SK-N-SH treated with all-trans-retinoic acid at 6 μM for 48 hours (cell line): ENCODE measurements at regions not wholly inside any gene's neighbourhood (a gene's known extent, or its start where the extent isn't known, plus 50 kb on each side); places are given as distances from the start of the nearest gene placed in this dataset.

Experiments used
- CREB5 ChIP-seq: fragments of 250-450 bp; sonication (Bioruptor Pico); IDR thresholded peaks from 2 replicates; pipeline ENCODE4 v1.5.1; 2020; ENCODE audit warnings: low read depth, mild to moderate bottlenecking, moderate library complexity
- CSDC2 ChIP-seq: fragments of 250-450 bp; sonication (Bioruptor Pico); IDR thresholded peaks from 2 replicates; pipeline ENCODE4 v1.5.0; 2020; ENCODE audit warnings: mild to moderate bottlenecking, moderate library complexity
- CSRNP3 ChIP-seq: fragments of 250-450 bp; sonication (Bioruptor Pico); IDR thresholded peaks from 2 replicates; pipeline ENCODE4 v1.5.1; 2021; ENCODE audit warnings: mild to moderate bottlenecking, moderate library complexity
- ESRRG ChIP-seq: fragments of 250-450 bp; sonication (Bioruptor Pico); IDR thresholded peaks from 2 replicates; pipeline ENCODE4 v1.6.1; 2021; ENCODE audit warnings: mild to moderate bottlenecking
- GLIS3 ChIP-seq: fragments of 250-450 bp; sonication (Bioruptor Pico); IDR thresholded peaks from 2 replicates; pipeline ENCODE4 v1.5.0; 2020; ENCODE audit warnings: mild to moderate bottlenecking, moderate library complexity
- OSR1 ChIP-seq: fragments of 250-450 bp; sonication (Bioruptor Pico); IDR thresholded peaks from 2 replicates; pipeline ENCODE4 v1.8.0; 2022; ENCODE audit warnings: moderate library complexity, mild to moderate bottlenecking, inconsistent platforms
- RARB ChIP-seq: fragments of 250-450 bp; sonication (Bioruptor Pico); IDR thresholded peaks from 2 replicates; pipeline ENCODE4 v1.8.0; 2021; ENCODE audit warnings: mild to moderate bottlenecking, moderate library complexity
- ZC3H10 ChIP-seq: fragments of 250-450 bp; sonication (Bioruptor Pico); IDR thresholded peaks from 2 replicates; pipeline ENCODE4 v1.5.1; 2021; ENCODE audit warnings: mild to moderate bottlenecking, moderate library complexity
- ZFP3 ChIP-seq: fragments of 250-450 bp; sonication (Bioruptor Pico); IDR thresholded peaks from 2 replicates; pipeline ENCODE4 v1.5.0; 2020; ENCODE audit warnings: mild to moderate bottlenecking, moderate library complexity
- ZNF565 ChIP-seq: fragments of 450-650 bp; formaldehyde crosslinking; conservative IDR thresholded peaks from 2 replicates; pipeline ENCODE4 v1.5.0; 2020; ENCODE audit warnings: low read depth, mild to moderate bottlenecking, moderate library complexity
- ZNF8 ChIP-seq: fragments of 450-650 bp; formaldehyde crosslinking; IDR thresholded peaks from 2 replicates; pipeline ENCODE4 v1.5.0; 2020; ENCODE audit warnings: mild to moderate bottlenecking, moderate library complexity
- TF ChIP-seq, protein P1 (sequence below): fragments of 250-450 bp; sonication (Bioruptor Pico); IDR thresholded peaks from 2 replicates; pipeline ENCODE4 v1.8.0; 2020; ENCODE audit warnings: mild to moderate bottlenecking, moderate library complexity, borderline replicate concordance
- TF ChIP-seq, protein P2 (sequence below): fragments of 250-450 bp; sonication (Bioruptor Pico); IDR thresholded peaks from 2 replicates; pipeline ENCODE4 v1.8.0; 2021; ENCODE audit warnings: low read depth, mild to moderate bottlenecking, moderate library complexity, borderline replicate concordance

DNA sequence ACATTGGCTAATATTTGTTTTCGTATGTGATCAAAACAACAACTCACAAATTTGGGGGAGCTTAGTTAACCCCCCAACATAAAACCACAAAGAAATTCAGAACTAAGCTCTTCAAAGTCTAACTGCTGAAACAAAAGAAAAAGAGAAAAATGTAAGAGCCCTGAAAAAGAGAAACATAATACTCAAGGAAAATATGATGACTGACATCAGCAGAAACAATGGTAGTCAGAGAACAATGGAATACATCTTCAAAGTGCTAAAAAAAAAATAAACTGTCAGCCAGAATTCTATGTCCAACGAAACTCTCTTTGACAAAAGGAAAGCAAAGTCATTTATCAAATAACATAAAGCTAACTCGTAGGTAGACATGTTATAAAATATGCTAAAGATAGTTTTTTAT lies 566.3 kb upstream of the GRAMD2B start:
- TF ChIP-seq CSDC2 (CRISPR knock-in tag) (no peak), ZFP3 (CRISPR knock-in tag) (no peak), ZNF8 (CRISPR knock-in tag) (no peak), CSRNP3 (CRISPR knock-in tag) (no peak), GLIS3 (CRISPR knock-in tag) (no peak), ZC3H10 (CRISPR knock-in tag) (no peak), OSR1 (no peak), ESRRG (CRISPR knock-in tag) (no peak), RARB (CRISPR knock-in tag) (no peak), ZNF565 (CRISPR knock-in tag) (no peak), CREB5 (no peak)
- TF ChIP-seq, protein P1, sequence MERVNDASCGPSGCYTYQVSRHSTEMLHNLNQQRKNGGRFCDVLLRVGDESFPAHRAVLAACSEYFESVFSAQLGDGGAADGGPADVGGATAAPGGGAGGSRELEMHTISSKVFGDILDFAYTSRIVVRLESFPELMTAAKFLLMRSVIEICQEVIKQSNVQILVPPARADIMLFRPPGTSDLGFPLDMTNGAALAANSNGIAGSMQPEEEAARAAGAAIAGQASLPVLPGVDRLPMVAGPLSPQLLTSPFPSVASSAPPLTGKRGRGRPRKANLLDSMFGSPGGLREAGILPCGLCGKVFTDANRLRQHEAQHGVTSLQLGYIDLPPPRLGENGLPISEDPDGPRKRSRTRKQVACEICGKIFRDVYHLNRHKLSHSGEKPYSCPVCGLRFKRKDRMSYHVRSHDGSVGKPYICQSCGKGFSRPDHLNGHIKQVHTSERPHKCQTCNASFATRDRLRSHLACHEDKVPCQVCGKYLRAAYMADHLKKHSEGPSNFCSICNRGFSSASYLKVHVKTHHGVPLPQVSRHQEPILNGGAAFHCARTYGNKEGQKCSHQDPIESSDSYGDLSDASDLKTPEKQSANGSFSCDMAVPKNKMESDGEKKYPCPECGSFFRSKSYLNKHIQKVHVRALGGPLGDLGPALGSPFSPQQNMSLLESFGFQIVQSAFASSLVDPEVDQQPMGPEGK: no peak
- TF ChIP-seq, protein P2, sequence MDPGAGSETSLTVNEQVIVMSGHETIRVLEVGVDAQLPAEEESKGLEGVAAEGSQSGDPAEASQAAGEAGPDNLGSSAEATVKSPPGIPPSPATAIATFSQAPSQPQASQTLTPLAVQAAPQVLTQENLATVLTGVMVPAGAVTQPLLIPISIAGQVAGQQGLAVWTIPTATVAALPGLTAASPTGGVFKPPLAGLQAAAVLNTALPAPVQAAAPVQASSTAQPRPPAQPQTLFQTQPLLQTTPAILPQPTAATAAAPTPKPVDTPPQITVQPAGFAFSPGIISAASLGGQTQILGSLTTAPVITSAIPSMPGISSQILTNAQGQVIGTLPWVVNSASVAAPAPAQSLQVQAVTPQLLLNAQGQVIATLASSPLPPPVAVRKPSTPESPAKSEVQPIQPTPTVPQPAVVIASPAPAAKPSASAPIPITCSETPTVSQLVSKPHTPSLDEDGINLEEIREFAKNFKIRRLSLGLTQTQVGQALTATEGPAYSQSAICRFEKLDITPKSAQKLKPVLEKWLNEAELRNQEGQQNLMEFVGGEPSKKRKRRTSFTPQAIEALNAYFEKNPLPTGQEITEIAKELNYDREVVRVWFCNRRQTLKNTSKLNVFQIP (CRISPR knock-in tag): no peak
